Neural cell (in vitro differentiated cells): ENCODE measurements at regions not wholly inside any gene's neighbourhood (a gene's known extent, or its start where the extent isn't known, plus 50 kb on each side); places are given as distances from the start of the nearest gene placed in this dataset.

ENCODE experiments used
- H2AFZ ChIP-seq: fragments of 200-600, 300-800 bp; sonication (generic), shearing (Covaris generic); 2 replicates; pipeline ENCODE4 v1.6.0; 2014; ENCODE audit warnings: low read depth, mild to moderate bottlenecking, antibody characterized with exemption, low read length, moderate library complexity
- H3F3A ChIP-seq: fragments of 200-600 bp; shearing (Covaris generic); 2 replicates; pipeline ENCODE4 v1.6.1; 2016; ENCODE audit warnings: mild to moderate bottlenecking, moderate library complexity, mixed read lengths, antibody characterized with exemption, low read length; ENCODE audit not compliant: insufficient read depth, poor library complexity, severe bottlenecking
- H3K27ac ChIP-seq: fragments of 200-600, 300-800 bp; sonication (generic), shearing (Covaris generic); 2 replicates; pipeline ENCODE4 v1.5.1; 2014; ENCODE audit warnings: mild to moderate bottlenecking, low read length, moderate library complexity
- H3K27me3 ChIP-seq: fragments of 300-800, 200-600 bp; sonication (generic), shearing (Covaris generic); 2 replicates; pipeline ENCODE4 v1.6.0; 2014; ENCODE audit warnings: mild to moderate bottlenecking, low read depth, low read length, moderate library complexity; ENCODE audit not compliant: insufficient read depth
- H3K36me3 ChIP-seq: fragments of 300-800, 200-600 bp; sonication (generic), shearing (Covaris generic); 2 replicates; pipeline ENCODE4 v1.5.1; 2014; ENCODE audit warnings: mild to moderate bottlenecking, antibody characterized with exemption, low read length, moderate library complexity; ENCODE audit not compliant: insufficient read depth
- H3K4me2 ChIP-seq: fragments of 300-800, 200-600 bp; sonication (generic), shearing (Covaris generic); 2 replicates; pipeline ENCODE4 v1.6.0; 2014; ENCODE audit warnings: mild to moderate bottlenecking, low read length
- H3K4me3 ChIP-seq: fragments of 300-800, 200-600 bp; sonication (generic), shearing (Covaris generic); 2 replicates; pipeline ENCODE4 v1.5.1; 2014; ENCODE audit warnings: mild to moderate bottlenecking, low read length, moderate library complexity
- H3K79me2 ChIP-seq: fragments of 200-600 bp; shearing (Covaris generic); replicated peaks from 2 replicates; pipeline ENCODE4 v1.6.0; 2014; ENCODE audit warnings: mild to moderate bottlenecking, low read length, moderate library complexity; ENCODE audit not compliant: insufficient read depth
- H3K9ac ChIP-seq: fragments of 300-800, 200-600 bp; sonication (generic), shearing (Covaris generic); 2 replicates; pipeline ENCODE4 v1.6.1; 2016; ENCODE audit warnings: mild to moderate bottlenecking, low read length, mixed read lengths
- H3K9me2 ChIP-seq: fragments of 200-600 bp; shearing (Covaris generic); 2 replicates; pipeline ENCODE4 v1.6.1; 2016; ENCODE audit warnings: mild to moderate bottlenecking, low read length, mixed read lengths; ENCODE audit not compliant: insufficient read depth
- H3K9me3 ChIP-seq: fragments of 200-600, 300-800 bp; sonication (generic), shearing (Covaris generic); 2 replicates; pipeline ENCODE4 v1.6.1; 2016; ENCODE audit warnings: mild to moderate bottlenecking, mixed run types, low read length, moderate library complexity, mixed read lengths
- H4K20me1 ChIP-seq: fragments of 200-600 bp; shearing (Covaris generic); 2 replicates; pipeline ENCODE4 v1.6.1; 2016; ENCODE audit warnings: mild to moderate bottlenecking, mixed run types; ENCODE audit not compliant: insufficient read depth
- EP300 ChIP-seq: fragments of 450-650 bp; conservative IDR thresholded peaks from 2 replicates; pipeline ENCODE4 v1.6.1; 2014; ENCODE audit warnings: antibody characterized with exemption, mild to moderate bottlenecking, moderate library complexity; ENCODE audit not compliant: poor library complexity, severe bottlenecking
- EZH2 ChIP-seq: fragments of 200-600, 300-800 bp; shearing (Covaris generic), sonication (generic); IDR thresholded peaks from 2 replicates; pipeline ENCODE4 v1.6.1; 2014; ENCODE audit warnings: antibody characterized with exemption, low read length, borderline replicate concordance, mild to moderate bottlenecking; ENCODE audit not compliant: insufficient read depth, poor library complexity, severe bottlenecking
- MXI1 ChIP-seq: fragments of 450-650 bp; conservative IDR thresholded peaks from 2 replicates; pipeline ENCODE4 v1.6.1; 2014; ENCODE audit warnings: antibody characterized with exemption, mild to moderate bottlenecking; ENCODE audit not compliant: poor library complexity, severe bottlenecking
- POLR2AphosphoS5 ChIP-seq: IDR thresholded peaks from 2 replicates; pipeline ENCODE4 v1.6.1; 2012
- RAD21 ChIP-seq: fragments of 450-650 bp; conservative IDR thresholded peaks from 2 replicates; pipeline ENCODE4 v1.6.1; 2014; ENCODE audit warnings: antibody characterized with exemption, mild to moderate bottlenecking, moderate library complexity
- SMC3 ChIP-seq: fragments of 450-650 bp; conservative IDR thresholded peaks from 2 replicates; pipeline ENCODE4 v1.6.1; 2014; ENCODE audit warnings: antibody characterized with exemption, mild to moderate bottlenecking, moderate library complexity; ENCODE audit not compliant: poor library complexity
- TAF1 ChIP-seq: IDR thresholded peaks from 2 replicates; pipeline ENCODE4 v1.6.1; 2012; ENCODE audit warnings: low read depth
- TF ChIP-seq, protein P1 (sequence below): IDR thresholded peaks from 2 replicates; pipeline ENCODE4 v1.6.1; 2012; ENCODE audit warnings: borderline replicate concordance
- TF ChIP-seq, protein P2 (sequence below): fragments of 450-650 bp; IDR thresholded peaks from 2 replicates; pipeline ENCODE4 v1.5.1; 2014; ENCODE audit warnings: antibody characterized with exemption, mild to moderate bottlenecking, moderate library complexity; ENCODE audit not compliant: poor library complexity, severe bottlenecking

DNA sequence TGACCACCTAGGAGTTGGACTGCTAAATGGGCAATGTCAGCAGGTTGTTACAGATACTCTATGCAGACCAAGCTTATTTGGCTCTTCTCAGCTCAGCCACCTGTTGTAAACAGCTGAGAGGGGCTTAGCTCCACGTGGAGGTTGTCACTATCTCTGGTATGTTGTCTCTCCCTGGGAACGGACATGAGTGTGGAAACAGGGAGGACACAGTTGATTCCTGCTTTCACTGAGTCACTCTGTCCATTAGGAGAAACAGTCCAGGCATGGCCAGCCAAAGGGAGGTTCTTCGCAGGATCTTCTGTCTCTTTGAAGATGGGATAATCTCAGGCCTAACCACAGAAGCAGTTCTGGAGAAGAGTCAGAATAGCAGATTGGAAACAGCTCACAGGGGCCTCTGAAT lies 121.2 kb downstream of the PALM2AKAP2 start:
- Histone ChIP-seq H4K20me1 (no peaks in the 10 kb centered on the region), H3K27me3 (no peaks in the 10 kb centered on the region), H3K27ac (no peak overlapping the region), H2AFZ (no peak overlapping the region), H3K79me2 (no peaks in the 10 kb centered on the region), H3K9me2 (no peaks in the 10 kb centered on the region), H3K9ac (no peak overlapping the region), H3K9me3 (no peaks in the 10 kb centered on the region), H3F3A (no peaks in the 10 kb centered on the region), H3K4me2 (no peak overlapping the region), H3K4me3 (no peak overlapping the region), H3K36me3 (no peaks in the 10 kb centered on the region)
- no peak for TF ChIP-seq RAD21
- TF ChIP-seq SMC3 = no peak
- TF ChIP-seq EZH2 = no peak
- TF ChIP-seq MXI1 = no peak
- TF ChIP-seq EP300 = no peak
- TF ChIP-seq, protein P1, sequence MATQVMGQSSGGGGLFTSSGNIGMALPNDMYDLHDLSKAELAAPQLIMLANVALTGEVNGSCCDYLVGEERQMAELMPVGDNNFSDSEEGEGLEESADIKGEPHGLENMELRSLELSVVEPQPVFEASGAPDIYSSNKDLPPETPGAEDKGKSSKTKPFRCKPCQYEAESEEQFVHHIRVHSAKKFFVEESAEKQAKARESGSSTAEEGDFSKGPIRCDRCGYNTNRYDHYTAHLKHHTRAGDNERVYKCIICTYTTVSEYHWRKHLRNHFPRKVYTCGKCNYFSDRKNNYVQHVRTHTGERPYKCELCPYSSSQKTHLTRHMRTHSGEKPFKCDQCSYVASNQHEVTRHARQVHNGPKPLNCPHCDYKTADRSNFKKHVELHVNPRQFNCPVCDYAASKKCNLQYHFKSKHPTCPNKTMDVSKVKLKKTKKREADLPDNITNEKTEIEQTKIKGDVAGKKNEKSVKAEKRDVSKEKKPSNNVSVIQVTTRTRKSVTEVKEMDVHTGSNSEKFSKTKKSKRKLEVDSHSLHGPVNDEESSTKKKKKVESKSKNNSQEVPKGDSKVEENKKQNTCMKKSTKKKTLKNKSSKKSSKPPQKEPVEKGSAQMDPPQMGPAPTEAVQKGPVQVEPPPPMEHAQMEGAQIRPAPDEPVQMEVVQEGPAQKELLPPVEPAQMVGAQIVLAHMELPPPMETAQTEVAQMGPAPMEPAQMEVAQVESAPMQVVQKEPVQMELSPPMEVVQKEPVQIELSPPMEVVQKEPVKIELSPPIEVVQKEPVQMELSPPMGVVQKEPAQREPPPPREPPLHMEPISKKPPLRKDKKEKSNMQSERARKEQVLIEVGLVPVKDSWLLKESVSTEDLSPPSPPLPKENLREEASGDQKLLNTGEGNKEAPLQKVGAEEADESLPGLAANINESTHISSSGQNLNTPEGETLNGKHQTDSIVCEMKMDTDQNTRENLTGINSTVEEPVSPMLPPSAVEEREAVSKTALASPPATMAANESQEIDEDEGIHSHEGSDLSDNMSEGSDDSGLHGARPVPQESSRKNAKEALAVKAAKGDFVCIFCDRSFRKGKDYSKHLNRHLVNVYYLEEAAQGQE = no peak
- TF ChIP-seq, protein P2, sequence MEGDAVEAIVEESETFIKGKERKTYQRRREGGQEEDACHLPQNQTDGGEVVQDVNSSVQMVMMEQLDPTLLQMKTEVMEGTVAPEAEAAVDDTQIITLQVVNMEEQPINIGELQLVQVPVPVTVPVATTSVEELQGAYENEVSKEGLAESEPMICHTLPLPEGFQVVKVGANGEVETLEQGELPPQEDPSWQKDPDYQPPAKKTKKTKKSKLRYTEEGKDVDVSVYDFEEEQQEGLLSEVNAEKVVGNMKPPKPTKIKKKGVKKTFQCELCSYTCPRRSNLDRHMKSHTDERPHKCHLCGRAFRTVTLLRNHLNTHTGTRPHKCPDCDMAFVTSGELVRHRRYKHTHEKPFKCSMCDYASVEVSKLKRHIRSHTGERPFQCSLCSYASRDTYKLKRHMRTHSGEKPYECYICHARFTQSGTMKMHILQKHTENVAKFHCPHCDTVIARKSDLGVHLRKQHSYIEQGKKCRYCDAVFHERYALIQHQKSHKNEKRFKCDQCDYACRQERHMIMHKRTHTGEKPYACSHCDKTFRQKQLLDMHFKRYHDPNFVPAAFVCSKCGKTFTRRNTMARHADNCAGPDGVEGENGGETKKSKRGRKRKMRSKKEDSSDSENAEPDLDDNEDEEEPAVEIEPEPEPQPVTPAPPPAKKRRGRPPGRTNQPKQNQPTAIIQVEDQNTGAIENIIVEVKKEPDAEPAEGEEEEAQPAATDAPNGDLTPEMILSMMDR = no peak
- TF ChIP-seq POLR2AphosphoS5 = no peak
- no peak for TF ChIP-seq TAF1

DNA sequence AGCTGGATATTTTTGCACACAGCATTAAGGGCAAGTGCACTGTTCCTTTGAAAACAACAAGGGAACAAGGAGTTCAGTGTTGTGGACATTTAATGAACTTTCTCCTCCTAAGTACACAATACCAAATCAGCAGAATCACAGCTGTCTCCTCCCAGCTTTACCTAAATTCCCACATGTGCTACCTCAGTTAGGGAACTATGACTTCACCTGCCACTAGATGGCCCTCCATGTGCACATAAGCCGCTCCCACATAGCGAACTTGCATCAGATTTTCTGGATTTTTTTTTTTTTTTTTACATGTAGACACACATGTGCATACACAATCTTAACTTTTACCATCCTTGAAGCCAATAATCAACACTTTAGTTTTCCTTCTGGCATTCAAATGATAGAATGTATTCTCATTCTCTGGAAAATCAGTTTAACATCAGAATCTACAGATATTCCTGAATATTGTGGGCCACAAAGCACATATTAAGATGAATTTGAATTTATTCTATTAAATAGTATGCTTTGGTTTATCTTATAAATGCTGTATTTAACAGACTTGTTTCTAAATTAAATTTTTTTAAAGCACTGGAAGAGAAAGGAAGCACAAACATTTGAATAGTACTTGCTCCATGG lies 123.6 kb downstream of the PALM2AKAP2 start:
- no peak overlapping the region for H3K27ac ChIP-seq
- no peak overlapping the region for H3K9ac ChIP-seq

More for the DNA sequence above, 123.6 kb downstream of the PALM2AKAP2 start:
- Histone ChIP-seq H2AFZ (no peak overlapping the region), H3K36me3 (no peaks in the 10 kb centered on the region), H3K4me2 (no peak overlapping the region), H3K79me2 (no peaks in the 10 kb centered on the region), H3K9me2 (no peaks in the 10 kb centered on the region), H3K4me3 (no peak overlapping the region), H3F3A (no peaks in the 10 kb centered on the region), H3K9me3 (no peaks in the 10 kb centered on the region), H3K27me3 (no peaks in the 10 kb centered on the region), H4K20me1 (no peaks in the 10 kb centered on the region)
- TF ChIP-seq POLR2AphosphoS5 (no peak), MXI1 (no peak), RAD21 (peak; percentile 89), SMC3 (peak; percentile 95)
- TF ChIP-seq, protein P2 = peak; percentile 92
